SKM-1 treated with dmso at 0.1 percent for 144 hours (cell line): ENCODE measurements at regions not wholly inside any gene's neighbourhood (a gene's known extent, or its start where the extent isn't known, plus 50 kb on each side); places are given as distances from the start of the nearest gene placed in this dataset.

Experiments used
- DNase-seq: peaks from one replicate; lab custom pipeline; 2025; ENCODE audit not compliant: unreplicated experiment; lab: John Stamatoyannopoulos, UW

DNA sequence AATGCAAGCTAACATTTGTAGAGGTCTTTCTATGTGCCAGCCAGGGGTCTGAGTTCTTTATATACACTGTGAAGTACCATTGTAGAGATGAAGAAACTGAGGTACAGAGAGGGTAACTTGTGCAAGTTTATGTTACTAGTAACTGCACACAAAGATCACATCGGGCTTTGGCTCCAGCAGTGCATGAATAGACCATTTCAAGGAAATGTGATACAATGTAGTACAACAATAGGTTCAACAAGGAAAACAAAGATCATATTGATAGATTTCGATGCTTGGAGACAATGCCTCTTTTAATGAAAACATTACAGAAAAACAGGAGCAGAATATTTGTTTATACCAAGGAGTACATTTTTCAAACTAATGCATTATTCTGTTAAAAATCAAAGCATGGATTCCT, 115.3 kb downstream of the POLR2M start:
- DNase-seq = no peak

DNA sequence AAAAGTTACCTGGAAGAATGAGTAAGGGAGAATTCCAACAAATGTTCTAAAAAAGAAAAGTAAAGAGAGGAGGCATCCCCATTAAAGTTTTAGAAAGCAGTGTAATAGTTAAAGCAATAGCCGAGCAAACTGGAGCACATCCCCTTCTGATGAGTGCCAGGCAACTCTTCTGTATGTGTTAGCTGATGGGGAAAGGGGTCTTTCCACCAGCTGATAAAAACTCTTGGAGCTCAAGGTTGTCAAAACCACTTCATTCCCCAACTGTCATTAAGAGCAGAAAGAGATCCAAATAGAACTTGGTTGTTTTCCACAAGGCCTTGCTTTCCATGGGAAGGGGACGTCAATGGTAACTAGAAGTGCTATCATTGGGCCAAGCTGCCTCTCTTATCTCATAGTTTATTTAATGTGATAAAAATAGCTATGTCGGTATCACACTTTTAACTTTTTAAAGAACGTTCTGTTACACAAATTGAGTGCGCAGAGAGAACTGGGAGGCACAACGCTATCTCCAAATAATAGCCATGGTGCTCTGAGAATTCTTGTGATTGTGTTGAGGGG, 116.9 kb downstream of the POLR2M start:
- no peak for DNase-seq

DNA sequence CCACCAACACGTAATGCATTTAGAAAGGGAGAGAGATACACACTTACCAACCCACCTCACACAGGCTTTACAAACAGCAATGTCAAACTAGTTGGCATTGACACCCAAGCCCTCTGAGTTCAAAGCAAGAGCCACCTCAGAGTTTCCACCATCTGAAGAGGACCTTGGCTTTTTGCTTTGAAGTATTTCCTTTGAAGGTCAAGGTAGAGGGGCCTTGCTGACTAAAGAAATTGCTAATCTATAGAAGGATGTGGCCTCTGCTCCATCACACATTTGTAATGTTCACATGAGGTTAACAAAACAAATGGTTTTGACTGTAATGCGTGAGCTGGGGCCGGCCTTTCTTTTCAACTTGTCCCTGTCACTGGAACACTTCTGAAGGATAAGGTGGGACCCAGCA, 117.7 kb downstream of the POLR2M start:
- DNase-seq = no peak

DNA sequence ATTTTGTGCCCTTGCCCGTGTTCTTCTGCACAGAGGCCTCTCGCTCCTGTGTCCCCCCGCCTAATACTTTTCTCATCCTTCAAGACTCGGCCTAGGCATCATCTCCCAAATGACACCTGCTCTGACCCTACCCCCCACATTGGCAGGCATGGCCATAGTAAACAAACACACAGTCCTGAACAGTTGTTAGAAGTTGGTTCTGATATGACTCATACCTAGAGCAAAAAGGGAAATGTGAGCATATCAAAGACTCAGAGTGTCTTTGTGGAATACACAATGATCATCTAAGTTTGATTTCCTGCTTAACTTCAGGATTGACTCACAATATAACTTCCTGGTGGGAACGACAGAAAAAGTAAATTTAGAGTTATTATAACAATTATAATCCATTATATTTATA, 120.5 kb downstream of the POLR2M start:
- DNase-seq = no peak

DNA sequence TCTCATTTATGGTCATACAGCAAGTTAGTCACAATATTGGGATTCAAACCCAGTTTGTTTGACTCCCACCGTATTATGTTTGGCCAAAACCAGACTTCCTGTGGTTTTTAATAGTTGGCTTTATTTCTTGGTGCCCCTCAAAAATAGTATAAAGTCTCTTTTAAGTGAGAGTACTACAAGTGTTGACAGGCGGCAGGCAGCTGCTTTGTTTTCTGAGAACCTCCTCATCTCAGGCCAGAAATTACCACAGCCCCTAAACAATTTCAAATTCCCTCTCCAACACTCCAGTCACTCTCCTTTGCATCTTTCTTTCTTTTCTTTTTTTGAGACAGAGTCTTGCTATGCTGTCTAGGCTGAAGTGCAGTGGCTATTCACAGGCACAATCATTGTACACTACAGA, 121.5 kb downstream of the POLR2M start:
- DNase-seq = no peak

DNA sequence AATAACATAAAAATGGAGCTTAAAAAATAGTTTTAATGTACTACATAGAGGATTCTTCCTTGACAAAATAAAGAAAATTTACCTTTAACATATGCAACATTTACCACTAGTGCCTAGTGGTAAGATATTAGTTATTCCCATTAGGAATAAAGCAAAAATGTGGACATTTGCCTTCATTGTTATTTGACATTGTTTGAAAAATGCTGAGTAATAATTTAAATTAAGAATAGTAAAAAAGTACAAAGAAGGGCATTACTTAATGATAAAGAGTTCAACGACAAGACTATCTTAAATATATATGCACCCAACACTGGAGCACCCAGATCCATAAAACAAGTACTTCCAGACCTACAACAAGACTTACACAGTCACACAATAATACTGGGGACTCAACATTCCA, 125.7 kb downstream of the POLR2M start:
- DNase-seq = no peak

DNA sequence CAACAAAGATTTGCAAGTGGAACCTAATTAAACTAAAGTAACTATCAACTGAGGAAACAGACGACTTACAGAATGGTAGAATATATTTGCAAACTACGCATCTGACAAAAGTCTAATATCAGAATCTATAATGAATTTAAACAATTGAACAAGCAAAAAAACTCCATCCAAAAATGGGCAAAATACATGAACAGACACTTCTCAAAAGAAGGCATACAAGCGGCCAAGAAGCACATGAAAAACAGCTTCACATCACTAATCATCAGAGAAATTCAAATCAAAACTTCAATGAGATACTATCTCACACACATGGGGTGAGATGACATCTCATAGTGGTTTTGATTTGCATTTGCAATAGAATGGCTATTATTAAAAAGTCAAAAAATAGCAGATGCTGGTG, 128.6 kb downstream of the POLR2M start:
- DNase-seq = no peak

DNA sequence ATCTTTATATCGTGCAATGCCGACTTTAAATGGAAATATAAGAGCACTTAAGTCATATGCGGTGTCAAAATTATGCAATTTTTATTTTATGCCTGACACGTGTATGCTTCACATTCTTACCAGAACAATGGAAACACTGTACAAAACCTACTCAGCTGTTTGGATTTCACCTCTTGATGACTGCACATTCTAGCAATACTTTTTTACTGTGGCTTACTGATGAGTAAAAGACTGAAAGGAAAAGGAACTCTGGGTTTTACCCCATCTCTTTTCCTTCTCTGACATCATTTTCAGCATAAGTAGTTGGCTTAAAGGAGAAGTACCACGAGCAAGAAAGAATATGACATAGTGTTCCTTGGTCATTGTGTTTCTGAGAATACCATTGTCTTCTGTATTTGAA, 142.8 kb downstream of the POLR2M start:
- DNase-seq = no peak

DNA sequence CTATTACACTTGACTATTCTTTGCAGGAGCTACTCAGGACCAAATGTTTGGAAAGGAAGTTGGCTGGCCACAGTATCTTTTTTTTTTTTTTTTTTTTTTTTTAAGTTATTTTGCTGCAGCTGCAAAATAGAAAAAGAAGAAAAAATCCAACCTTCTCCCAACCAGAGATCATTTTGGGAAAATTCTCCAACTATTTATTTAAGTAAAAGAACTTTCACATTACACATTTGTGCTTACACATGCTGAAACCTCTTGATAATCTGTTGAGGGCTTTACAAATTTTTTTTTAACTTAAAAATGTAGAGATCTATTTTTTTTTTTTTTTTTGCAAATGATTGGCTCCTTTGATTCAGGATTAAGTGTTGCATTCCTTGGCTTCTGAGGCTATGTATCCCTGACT, 148.0 kb downstream of the POLR2M start:
- no peak for DNase-seq

DNA sequence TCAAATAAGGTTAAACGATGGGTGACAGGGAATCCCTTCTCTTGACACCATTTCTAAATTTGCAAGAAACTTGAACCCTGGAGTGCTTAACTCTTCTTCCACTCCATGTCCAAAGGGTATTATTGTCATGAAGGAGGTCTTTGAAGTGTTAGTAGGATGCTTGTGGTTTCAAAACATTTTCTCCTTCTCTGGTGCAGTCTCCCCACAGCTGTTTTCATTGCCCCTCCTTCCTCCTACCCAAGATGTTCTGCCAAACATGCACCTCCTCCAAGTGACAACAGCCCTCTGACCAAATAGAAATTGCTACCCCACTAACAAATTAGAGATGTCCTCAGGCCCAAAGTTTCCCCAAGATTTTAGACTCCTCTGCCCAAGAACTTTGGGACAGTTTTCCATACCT, 151.4 kb downstream of the POLR2M start:
- DNase-seq = no peak

DNA sequence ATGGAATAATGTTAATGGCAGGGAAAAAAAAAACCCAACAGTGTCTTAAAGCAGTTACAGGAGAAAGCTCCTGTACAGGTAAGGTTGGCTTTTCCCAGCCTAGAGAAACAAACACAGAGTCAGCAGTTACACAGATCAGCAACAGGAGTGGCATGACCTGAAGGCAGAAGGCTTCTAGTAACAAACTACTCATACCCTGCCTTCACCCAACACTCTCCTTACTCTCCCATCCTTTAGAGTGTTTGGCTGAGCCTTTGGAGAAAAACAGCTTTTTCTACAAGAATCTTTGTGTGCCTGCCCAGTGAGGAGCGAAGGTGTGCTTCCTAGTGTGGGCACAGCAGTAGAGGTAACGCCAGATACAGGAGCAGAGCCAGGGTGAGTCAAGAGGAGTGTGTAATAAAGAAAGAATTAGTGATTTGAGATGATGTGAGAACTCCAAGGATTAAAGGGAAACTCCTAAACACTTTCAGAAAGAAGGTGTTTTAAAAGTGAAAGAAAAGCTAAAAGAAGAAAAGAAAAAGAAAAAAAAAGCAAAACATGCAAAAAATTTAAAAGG, 152.7 kb downstream of the POLR2M start:
- DNase-seq = no peak

DNA sequence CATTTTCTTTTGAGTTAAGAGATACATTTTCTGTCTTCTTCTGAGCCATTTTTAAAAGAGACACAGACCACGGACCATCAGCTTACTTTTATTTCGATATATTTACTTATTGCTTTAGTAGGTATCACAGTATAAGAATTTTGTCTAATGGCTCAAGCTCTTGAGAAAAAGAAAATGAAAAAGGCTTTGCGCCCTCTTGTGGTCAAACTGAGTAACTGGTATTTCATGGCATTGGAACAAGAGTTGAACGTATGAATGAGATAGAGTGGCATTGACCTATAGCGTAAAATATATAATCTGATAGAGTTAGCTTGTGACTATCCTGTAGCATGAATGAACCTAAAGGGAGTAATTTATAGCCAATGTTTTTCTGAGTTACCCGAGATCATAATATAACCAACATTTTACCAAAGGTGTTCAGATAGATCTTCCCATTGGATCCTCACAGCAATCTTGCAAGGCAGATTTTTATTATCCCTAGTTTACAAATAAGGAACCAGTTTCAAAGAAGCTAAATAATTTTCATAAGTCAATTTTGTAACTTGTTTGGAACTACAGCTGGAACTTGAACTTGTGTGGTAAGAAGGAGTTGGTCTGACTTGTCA, 154.6 kb downstream of the POLR2M start:
- DNase-seq = peak; percentile 18

DNA sequence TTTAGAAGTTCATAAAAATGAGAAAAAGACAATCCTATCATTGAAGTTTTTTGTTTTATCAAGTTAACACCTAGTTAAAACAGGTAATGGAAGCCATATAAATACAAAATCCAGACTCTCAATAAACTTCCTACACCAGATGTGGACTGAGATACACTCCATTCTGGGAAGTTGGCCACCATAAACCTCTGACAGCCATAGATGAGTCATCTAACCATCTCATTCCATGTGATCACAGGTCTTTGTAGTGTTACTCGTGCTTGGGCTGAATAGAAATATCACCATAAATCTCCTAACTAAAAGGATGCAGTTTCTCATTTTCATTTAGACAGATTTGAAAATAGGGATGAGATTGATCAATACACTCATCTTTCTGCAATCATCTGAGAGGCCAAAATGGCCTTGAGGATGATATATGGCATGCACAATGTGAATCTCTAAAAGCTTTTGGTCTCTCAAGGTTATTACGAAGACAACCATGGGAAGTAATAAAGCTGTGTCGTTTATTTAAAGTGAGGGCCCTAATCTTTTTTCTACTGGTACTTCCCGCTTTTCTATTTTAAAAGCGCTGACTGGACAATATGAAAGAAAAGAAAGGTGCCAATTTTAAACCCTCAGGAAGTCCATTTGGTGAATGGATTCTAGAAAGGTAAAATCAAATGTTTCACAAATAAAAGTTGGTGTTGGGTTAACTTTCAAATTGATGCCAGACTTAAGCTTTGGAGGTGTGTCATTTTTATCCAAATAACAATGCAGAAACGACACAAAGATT, 155.5 kb downstream of the POLR2M start:
- DNase-seq = no peak

DNA sequence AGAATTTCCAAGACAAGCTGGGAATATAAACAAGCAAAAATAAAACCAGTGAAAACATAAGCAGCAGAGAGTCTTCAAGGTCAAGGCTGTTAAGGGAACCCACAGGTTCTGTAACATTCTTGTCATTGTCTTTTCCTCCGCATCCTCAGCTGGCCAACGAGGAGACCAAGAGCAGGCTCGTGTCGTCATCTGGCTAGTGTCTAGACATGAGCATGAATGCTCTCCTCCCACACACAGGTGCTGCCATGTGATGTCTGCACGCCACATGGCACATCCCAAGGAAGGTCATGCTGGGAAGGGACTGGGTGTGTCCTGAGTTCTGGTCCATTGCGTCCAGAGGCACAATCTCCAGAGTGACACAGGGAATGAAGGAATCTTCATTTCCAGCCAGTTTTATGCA, 156.2 kb downstream of the POLR2M start:
- DNase-seq = no peak

DNA sequence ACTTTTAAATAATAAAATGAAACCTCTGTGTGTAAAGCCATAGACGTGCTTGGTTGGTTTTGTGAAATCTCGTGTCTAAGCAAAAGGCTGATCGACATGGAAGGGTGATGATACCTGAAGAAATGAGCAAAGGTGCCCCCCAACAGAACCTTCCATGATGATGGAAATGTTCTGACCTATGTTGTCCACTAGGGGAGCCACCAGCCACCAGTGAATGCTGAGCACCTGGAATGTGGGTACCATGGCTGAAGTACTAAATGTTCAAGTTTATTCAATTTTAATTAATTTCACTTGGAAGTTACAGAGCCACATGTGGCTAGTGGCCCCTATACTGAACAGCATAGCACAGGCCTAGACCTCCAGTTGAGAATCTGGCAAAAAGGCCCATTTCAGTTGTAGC, 158.8 kb downstream of the POLR2M start:
- no peak for DNase-seq

DNA sequence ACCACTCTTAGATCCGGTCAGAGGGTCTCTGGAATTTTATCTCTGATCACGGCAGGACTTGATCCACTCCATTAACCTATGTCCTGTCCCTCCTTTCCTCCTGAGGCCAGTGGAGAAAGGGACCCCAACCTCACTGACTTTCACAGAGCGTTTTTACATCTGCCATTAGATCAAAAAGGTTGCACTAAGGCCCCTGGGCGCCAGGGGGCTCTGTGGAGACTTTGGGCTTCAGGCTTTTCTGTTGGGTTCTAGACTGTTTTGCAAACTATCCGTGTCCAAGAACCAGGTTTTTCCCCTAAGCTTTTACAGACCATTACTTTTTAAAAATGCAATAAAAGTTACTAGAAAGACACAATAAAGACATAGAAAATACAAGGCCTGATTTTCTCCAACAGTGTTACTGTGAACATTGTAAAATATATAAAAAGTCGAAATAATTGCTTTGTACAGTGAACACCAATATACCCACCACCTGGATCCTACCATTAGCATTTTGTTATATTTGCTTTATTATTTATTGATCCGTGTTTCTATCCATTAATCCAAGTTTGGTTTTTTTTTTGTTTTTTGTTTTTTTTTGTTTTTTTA, 159.7 kb downstream of the POLR2M start:
- DNase-seq = peak; percentile 30

DNA sequence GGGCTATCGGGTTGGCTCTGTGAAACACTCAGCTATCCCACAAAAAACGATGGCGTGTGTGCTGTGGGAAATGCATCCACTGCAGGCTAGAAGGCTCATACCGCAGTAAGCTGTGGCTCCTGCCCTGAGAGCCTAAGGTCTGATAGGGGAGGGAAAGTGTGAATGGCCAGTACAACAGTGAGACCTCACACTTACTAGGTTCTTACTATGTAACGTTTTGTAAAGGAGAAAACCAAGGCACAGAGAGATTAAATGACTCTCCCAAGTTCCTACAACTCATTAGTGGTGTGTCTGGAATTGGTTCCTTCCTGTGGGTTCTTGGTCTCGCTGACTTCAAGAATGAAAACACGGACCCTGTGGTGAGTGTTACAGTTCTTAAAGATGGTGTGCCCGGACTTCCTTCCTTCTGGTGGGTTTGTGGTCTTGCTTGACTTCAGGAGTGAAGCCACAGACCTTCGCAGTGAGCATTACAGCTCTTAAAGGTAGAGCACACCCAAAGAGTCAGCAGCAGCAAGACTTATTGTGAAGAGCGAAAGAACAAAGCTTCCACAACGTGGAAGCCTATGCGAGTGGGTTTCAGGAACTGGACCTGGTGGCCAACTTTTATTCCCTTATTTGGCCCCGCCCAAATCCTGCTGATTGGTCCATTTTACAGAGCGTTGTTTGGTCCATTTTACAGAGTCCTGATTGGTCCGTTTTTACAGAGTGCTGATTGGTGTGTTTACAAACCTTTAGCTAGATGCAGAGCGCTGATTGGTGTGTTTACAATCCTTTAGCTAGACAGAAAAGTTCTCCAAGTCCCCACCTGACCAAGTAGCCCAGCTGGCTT, 161.7 kb downstream of the POLR2M start:
- DNase-seq = peak; percentile 16

DNA sequence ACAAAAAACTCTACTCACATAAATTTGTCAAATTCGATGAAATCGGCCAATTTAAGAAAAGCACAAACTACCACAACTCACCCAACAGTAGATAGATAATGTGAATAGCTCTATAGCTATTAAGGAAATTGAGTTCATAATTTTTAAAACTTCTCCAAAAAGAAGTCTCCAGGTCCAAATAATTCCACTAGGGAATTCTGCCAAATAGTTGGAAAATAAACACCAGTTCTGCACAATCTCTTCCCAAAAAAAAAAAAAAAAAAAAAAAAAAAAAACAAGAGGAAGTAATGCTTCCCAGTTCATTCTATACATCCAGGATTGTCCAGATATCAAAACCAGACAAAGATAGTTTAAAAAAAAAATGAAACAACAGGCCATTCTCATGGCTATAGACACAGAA, 164.2 kb downstream of the POLR2M start:
- DNase-seq = no peak

DNA sequence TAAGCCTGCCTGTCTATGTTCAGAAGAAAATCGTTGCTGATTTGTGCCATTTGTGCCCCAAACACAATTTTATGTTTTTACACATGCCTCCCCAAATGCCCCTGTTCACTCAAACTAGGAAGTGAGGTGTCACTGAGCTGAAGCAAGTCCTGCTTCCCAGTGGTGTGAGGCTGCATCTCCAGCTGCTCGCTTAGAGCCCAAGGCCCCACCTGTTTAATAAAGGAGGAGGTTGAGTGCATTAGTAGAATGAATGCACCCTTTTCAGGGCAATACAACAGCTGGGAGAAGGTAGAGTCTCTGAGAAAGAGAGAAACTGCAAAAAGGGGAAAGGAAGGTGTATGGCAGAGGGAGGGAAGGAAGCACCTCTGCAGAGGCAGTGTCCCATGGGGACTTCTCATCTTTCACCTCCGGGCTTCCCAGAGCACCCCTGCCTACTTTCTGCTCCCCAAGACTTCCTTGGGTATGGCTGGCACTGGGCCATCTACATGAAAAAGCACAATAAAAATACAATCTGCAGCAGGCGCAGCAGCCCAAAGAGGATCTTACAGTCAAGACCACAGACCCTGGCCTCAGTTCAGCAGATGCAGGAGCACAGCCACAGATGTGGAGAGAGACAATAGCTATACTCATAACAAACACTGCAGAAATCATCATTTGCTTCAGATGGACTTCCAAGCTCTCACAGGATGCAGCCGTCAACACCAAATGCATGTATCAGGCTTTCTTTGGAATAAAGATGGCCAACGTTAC, 165.9 kb downstream of the POLR2M start:
- no peak for DNase-seq

DNA sequence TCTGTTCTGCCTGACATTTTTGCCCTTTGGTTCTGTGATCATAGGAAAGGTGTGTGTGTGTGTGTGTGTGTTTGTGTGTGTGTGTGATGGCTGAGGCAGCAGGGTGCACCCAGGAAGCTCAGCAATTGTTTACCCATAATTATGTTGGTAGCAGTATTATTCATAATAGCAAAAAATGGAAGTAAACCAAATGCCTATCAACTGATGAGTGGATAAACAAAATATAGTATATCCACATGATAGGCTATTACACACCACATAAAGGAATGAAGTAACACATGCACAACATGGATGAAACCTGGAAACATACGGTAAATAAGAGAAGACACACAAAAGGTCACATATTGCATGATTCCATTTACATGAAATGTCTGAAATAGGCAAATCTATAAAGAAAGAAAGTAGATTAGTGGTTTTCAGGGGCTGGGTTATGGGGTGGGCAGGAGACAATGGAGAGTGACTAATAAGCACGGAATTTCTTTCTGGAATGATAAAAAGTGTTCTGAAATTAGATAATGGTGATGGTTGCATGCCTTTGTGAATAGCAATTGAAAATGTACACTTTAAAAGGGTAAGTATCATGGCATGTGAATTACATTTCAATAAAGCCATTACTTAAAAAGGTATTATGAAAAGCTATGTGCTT, 167.2 kb downstream of the POLR2M start:
- no peak for DNase-seq
